Ovary (tissue), 3 donors: ENCODE measurements at regions not wholly inside any gene's neighbourhood (a gene's known extent, or its start where the extent isn't known, plus 50 kb on each side); places are given as distances from the start of the nearest gene placed in this dataset.

ENCODE experiments used
- EP300 ChIP-seq: sonication (generic); formaldehyde crosslinking; IDR thresholded peaks from one replicate; pipeline ENCODE4 v1.6.1; 2017; ENCODE audit warnings: antibody characterized with exemption
- POLR2A ChIP-seq: fragments of 450-650 bp; IDR thresholded peaks from one replicate; pipeline ENCODE4 v1.6.1; 2017; ENCODE audit warnings: antibody characterized with exemption, mild to moderate bottlenecking, moderate library complexity
- TF ChIP-seq, protein P1 (sequence below), 3 donors: fragments of 450-650 bp in 2 of 3; fragments of 200-600 bp in 1 of 3; IDR thresholded peaks; one replicate each; pipeline versions ENCODE4 v1.5.1 to v1.8.0; 2016 to 2022; ENCODE audit warnings: antibody characterized with exemption in 3 of 3, mild to moderate bottlenecking in 1 of 3
- donor health status: DM: no; HTN: no; CAD: no.

DNA sequence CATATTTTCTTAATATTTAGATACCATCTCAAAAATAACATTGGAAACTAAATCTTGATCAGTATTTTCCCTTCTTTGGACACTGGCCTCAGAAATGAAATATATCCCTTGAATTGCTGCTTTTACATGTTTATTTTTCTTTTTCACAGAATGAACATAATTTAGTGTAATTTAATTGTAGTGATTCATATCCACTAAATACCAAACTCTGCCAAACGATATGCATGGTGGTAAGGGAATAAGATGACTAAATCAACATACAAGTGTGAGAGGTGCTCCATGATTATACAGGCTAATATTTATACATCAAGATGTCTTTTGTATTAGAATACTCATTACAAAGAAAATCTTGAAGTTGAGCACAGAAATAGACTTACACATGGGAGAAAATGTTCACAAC, 216.8 kb upstream of the PACRGL start:
- TF ChIP-seq, protein P1, sequence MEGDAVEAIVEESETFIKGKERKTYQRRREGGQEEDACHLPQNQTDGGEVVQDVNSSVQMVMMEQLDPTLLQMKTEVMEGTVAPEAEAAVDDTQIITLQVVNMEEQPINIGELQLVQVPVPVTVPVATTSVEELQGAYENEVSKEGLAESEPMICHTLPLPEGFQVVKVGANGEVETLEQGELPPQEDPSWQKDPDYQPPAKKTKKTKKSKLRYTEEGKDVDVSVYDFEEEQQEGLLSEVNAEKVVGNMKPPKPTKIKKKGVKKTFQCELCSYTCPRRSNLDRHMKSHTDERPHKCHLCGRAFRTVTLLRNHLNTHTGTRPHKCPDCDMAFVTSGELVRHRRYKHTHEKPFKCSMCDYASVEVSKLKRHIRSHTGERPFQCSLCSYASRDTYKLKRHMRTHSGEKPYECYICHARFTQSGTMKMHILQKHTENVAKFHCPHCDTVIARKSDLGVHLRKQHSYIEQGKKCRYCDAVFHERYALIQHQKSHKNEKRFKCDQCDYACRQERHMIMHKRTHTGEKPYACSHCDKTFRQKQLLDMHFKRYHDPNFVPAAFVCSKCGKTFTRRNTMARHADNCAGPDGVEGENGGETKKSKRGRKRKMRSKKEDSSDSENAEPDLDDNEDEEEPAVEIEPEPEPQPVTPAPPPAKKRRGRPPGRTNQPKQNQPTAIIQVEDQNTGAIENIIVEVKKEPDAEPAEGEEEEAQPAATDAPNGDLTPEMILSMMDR (IDR thresholded peaks at IDR 0.05), result no peak
- no peak for TF ChIP-seq POLR2A
- TF ChIP-seq EP300, result no peak
